Adrenal gland (tissue), 5 donors: ENCODE measurements at regions not wholly inside any gene's neighbourhood (a gene's known extent, or its start where the extent isn't known, plus 50 kb on each side); places are given as distances from the start of the nearest gene placed in this dataset.

Experiments
- POLR2A ChIP-seq, 2 donors: fragments of 450-650 bp; IDR thresholded peaks; one replicate each; pipeline ENCODE4 v1.6.1; 2017; ENCODE audit warnings: antibody characterized with exemption in 2 of 2, mild to moderate bottlenecking in 2 of 2, moderate library complexity in 1 of 2
- TF ChIP-seq, protein P1 (sequence below), 6 experiments: fragments of 450-650 bp in 4 of 6; fragments of 200-600 bp in 2 of 6; sonication (generic) in 1 of 6; IDR thresholded peaks; 1 replicate in 5 of 6; 2 replicates in 1 of 6; pipeline versions ENCODE4 v1.5.1 to v1.8.0; 2016 to 2021; ENCODE audit warnings: antibody characterized with exemption in 6 of 6, mild to moderate bottlenecking in 2 of 6, moderate library complexity in 1 of 6
- donor health status: DM: no; HTN: no; CAD: no.

DNA sequence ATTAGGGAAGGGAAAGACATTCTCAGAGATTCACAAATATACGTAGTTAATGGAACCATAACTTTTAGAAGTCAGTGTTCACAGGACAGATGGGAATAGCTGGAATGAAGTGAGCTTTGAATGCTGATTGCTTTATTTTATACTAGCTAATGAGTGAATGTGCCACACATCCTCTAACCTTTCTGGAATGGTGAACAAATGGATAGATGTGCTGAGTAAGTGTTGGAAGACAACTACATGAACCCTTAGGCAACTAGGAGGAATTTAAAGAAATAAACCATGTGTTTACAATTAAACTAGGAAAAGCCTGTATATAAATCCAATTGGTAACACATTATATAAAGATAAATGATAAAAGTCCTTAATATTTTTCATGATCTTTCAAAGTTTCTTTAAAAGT lies 91.6 kb upstream of the LIMCH1 start:
- TF ChIP-seq POLR2A (IDR thresholded peaks at IDR 0.05) = no peak
- TF ChIP-seq, protein P1, sequence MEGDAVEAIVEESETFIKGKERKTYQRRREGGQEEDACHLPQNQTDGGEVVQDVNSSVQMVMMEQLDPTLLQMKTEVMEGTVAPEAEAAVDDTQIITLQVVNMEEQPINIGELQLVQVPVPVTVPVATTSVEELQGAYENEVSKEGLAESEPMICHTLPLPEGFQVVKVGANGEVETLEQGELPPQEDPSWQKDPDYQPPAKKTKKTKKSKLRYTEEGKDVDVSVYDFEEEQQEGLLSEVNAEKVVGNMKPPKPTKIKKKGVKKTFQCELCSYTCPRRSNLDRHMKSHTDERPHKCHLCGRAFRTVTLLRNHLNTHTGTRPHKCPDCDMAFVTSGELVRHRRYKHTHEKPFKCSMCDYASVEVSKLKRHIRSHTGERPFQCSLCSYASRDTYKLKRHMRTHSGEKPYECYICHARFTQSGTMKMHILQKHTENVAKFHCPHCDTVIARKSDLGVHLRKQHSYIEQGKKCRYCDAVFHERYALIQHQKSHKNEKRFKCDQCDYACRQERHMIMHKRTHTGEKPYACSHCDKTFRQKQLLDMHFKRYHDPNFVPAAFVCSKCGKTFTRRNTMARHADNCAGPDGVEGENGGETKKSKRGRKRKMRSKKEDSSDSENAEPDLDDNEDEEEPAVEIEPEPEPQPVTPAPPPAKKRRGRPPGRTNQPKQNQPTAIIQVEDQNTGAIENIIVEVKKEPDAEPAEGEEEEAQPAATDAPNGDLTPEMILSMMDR (IDR thresholded peaks at IDR 0.05) = no peak
